ENCODE measurements at regions not wholly inside any gene's neighbourhood (a gene's known extent, or its start where the extent isn't known, plus 50 kb on each side); places are given as distances from the start of the nearest gene placed in this dataset.
"Not testable (repeated sequence)": the region's sequence is repeated elsewhere in the genome, so short reads cannot be mapped to it uniquely, and the experiment has no call there.

GRCh38 chr3:103271575-103271974 lies 836.8 kb downstream of the ZPLD1 start:
- intact Hi-C loops (cut with DNase I) = no loop called here
- Histone ChIP-seq H3K36me3 (no peaks in the 10 kb centered on the region), H3K27me3 (no peaks in the 10 kb centered on the region), H3K27ac (no peak overlapping the region), H3K4me1 (no peaks in the 10 kb centered on the region), H3K9me3 (no peaks in the 10 kb centered on the region), H3K4me3 (no peak overlapping the region)
- DNase-seq (ENCODE audit: extremely low spot score in 2 of 2) = no peak
- TF ChIP-seq CTCF (IDR thresholded peaks at IDR 0.05) (no peak), POLR2A (IDR thresholded peaks at IDR 0.05) (no peak), POLR2AphosphoS5 (IDR thresholded peaks at IDR 0.05; ENCODE audit: insufficient read depth in 1 of 2, low read depth in 1 of 2) (no peak)

- no peak for TF ChIP-seq POLR2AphosphoS5 (IDR thresholded peaks at IDR 0.05; ENCODE audit: insufficient read depth in 1 of 2, low read depth in 1 of 2)
- no peak for TF ChIP-seq CTCF (IDR thresholded peaks at IDR 0.05)
- no peak for TF ChIP-seq POLR2A (IDR thresholded peaks at IDR 0.05)
- intact Hi-C loops (cut with DNase I) = no loop called here
- Histone ChIP-seq H3K9me3 (no peaks in the 10 kb centered on the region), H3K36me3 (no peaks in the 10 kb centered on the region), H3K27ac (no peak overlapping the region), H3K4me1 (no peaks in the 10 kb centered on the region), H3K4me3 (no peak overlapping the region), H3K27me3 (no peaks in the 10 kb centered on the region)
- no peak for DNase-seq (ENCODE audit: extremely low spot score in 2 of 2)
Measured at GRCh38 chr3:103295974-103296570, 861.3 kb downstream of the ZPLD1 start.

DNA sequence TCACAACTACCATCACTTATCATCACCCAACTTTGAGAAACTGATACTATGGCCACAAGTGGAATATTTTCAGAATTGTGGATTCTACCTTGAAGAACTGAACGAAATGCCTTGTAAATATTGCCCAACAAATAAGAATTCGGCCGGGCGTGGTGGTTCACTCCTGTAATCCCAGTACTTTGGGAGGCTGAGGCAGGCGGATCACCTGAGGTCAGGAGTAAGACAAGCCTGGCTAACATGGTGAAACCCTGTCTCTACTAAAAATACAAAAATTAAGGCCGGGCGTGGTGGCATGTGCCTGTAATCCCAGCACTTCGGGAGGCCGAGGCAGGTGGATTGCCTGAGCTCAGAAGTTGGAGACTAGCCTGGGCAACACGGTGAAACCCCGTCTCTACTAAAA lies 862.7 kb downstream of the ZPLD1 start:
- H3K27ac ChIP-seq; H3K4me1 ChIP-seq; intact Hi-C loops (cut with DNase I); H3K4me3 ChIP-seq; H3K27me3 ChIP-seq; DNase-seq (ENCODE audit: extremely low spot score in 2 of 2); H3K36me3 ChIP-seq; H3K9me3 ChIP-seq: not testable (repeated sequence)

- Histone ChIP-seq H3K36me3 (no peaks in the 10 kb centered on the region), H3K4me1 (no peaks in the 10 kb centered on the region), H3K27me3 (no peaks in the 10 kb centered on the region), H3K9me3 (no peaks in the 10 kb centered on the region), H3K27ac (no peak overlapping the region), H3K4me3 (no peak overlapping the region)
- DNase-seq (ENCODE audit: extremely low spot score in 2 of 2) = no peak
- no peak for TF ChIP-seq POLR2A (IDR thresholded peaks at IDR 0.05)
- no peak for TF ChIP-seq POLR2AphosphoS5 (IDR thresholded peaks at IDR 0.05; ENCODE audit: insufficient read depth in 1 of 2, low read depth in 1 of 2)
- intact Hi-C loops (cut with DNase I) = no loop called here
Measured at GRCh38 chr3:103306104-103306503, 871.3 kb downstream of the ZPLD1 start.

DNA sequence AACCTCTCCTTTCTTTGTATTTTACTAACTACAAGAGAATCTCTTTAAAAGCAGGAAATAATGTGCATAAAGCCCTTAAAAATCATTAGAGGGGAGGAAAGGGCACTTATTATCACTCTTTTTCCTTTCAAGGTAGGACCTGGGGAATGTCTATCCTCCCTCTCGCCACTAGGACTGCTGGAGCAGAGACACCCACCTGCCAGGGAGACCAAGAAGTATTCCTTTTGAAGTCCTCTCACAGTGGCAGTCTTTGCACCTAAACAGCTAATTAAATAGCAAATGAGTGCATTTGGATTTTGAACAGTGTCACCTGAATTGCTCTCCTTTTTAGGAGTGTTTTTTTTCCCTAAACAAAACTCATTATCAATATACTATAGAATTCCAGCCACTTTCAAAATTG lies 874.1 kb downstream of the ZPLD1 start:
- Histone ChIP-seq H3K9me3 (no peaks in the 10 kb centered on the region), H3K36me3 (no peaks in the 10 kb centered on the region), H3K27ac (no peak overlapping the region), H3K27me3 (no peaks in the 10 kb centered on the region), H3K4me3 (no peak overlapping the region), H3K4me1 (no peaks in the 10 kb centered on the region)
- DNase-seq (ENCODE audit: extremely low spot score in 2 of 2) = no peak
- intact Hi-C loops (cut with DNase I) = no loop called here
- TF ChIP-seq CTCF (IDR thresholded peaks at IDR 0.05) (no peak), POLR2A (IDR thresholded peaks at IDR 0.05) (no peak), POLR2AphosphoS5 (IDR thresholded peaks at IDR 0.05; ENCODE audit: insufficient read depth in 1 of 2, low read depth in 1 of 2) (no peak)

DNA sequence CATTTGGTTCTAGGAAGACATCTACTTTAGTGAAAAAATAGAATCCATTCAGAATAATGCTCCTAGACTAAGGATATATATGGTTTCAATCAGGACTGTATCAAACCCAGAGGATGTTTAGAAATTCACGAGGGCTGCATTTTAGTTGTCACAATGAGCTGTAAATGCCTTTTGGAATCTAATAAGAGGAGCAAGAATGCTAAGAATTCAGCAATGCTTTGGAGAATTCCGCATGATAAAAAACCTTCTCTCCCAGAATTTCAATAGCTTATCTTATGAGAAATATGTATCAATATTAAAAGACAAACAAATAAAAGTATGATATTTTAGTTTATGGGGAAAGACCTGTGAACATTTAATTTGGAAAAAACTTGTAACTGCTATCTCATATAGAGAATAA lies 885.1 kb downstream of the ZPLD1 start:
- Histone ChIP-seq H3K4me3 (no peak overlapping the region), H3K27ac (no peak overlapping the region), H3K27me3 (no peaks in the 10 kb centered on the region), H3K9me3 (no peaks in the 10 kb centered on the region), H3K36me3 (no peaks in the 10 kb centered on the region), H3K4me1 (no peaks in the 10 kb centered on the region)
- DNase-seq (ENCODE audit: extremely low spot score in 2 of 2) = no peak
- intact Hi-C loops (cut with DNase I) = no loop called here
- TF ChIP-seq POLR2A (IDR thresholded peaks at IDR 0.05) = no peak
- no peak for TF ChIP-seq CTCF (IDR thresholded peaks at IDR 0.05)
- TF ChIP-seq POLR2AphosphoS5 (IDR thresholded peaks at IDR 0.05; ENCODE audit: insufficient read depth in 1 of 2, low read depth in 1 of 2) = no peak
